ENCODE measurements at regions not wholly inside any gene's neighbourhood (a gene's known extent, or its start where the extent isn't known, plus 50 kb on each side); places are given as distances from the start of the nearest gene placed in this dataset.
A peak's percentile ranks its signal among the peaks of the same experiment; 100 is the strongest.

GRCh38 chr9:119963258-119963797 lies 594.1 kb upstream of the BRINP1 start:
- Mint-ChIP-seq H3K27me3 (peaks cover 4% of the 10 kb centered on the region), H3K4me1 (no peaks in the 10 kb centered on the region), H3K36me3 (ENCODE audit: low read depth) (no peaks in the 10 kb centered on the region), H3K9me3 (no peaks in the 10 kb centered on the region), H3K27ac (no peak overlapping the region), H3K4me3 (no peak overlapping the region)
- intact Hi-C loops (cut with micrococcal nuclease): loop anchor here (10.0 kb wide), 1 partner anchor 381 kb away; no protein-coding TSS in a partner anchor
- DNase-seq: no peak

GRCh38 chr9:119961774-119962424 lies 592.7 kb upstream of the BRINP1 start:
- intact Hi-C loops (cut with micrococcal nuclease): loop anchor here (10.0 kb wide), 1 partner anchor 383 kb away; no protein-coding TSS in a partner anchor

DNA sequence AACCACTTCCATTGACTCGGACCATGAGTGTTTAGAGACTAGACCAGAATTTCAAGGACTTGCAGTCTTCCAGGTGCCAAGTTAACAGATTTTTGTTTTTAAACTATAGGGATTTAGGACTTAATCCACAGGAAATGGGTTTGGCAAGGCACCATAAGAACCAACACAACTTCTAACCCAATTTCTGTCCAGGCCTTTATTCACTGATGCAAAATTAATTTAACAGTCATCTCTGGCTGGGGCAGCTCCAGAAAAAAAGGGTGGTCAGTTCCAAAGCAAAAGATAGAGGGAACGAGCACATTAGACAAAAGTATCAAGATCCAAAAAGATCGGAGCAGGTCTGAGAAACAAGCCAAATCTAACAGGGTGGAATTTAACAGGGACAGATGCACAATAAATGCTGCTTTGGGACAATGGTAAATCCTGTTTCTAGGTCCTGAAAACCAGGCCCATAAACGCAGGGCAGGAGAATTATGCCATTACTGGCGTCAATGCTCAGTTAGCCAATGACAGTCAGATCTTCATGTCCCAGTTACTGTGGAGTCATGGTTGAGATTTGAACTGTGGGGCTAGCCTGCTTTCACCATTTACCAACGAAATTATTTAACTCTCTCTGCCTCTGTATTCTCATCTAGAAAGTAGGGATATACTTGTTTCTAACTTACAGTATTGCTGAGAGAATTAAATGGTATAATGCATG lies 590.8 kb upstream of the BRINP1 start:
- no peaks in the 10 kb centered on the region for H3K36me3 Mint-ChIP-seq (ENCODE audit: low read depth)
- no peaks in the 10 kb centered on the region for H3K9me3 Mint-ChIP-seq
- peaks cover 4% of the 10 kb centered on the region for H3K27me3 Mint-ChIP-seq
- no peak for DNase-seq
- H3K27ac Mint-ChIP-seq: no peak overlapping the region
- intact Hi-C loops (cut with micrococcal nuclease): loop anchor here (10.0 kb wide), 1 partner anchor 385 kb away; no protein-coding TSS in a partner anchor
- H3K4me3 Mint-ChIP-seq: no peak overlapping the region
- no peaks in the 10 kb centered on the region for H3K4me1 Mint-ChIP-seq

More at GRCh38 chr9:119961774-119962424, 592.7 kb upstream of the BRINP1 start:
- Mint-ChIP-seq H3K36me3 (ENCODE audit: low read depth) (no peaks in the 10 kb centered on the region), H3K4me1 (no peaks in the 10 kb centered on the region), H3K4me3 (no peak overlapping the region), H3K27me3 (peaks cover 4% of the 10 kb centered on the region), H3K27ac (no peak overlapping the region), H3K9me3 (no peaks in the 10 kb centered on the region)
- DNase-seq: peak; percentile 64

DNA sequence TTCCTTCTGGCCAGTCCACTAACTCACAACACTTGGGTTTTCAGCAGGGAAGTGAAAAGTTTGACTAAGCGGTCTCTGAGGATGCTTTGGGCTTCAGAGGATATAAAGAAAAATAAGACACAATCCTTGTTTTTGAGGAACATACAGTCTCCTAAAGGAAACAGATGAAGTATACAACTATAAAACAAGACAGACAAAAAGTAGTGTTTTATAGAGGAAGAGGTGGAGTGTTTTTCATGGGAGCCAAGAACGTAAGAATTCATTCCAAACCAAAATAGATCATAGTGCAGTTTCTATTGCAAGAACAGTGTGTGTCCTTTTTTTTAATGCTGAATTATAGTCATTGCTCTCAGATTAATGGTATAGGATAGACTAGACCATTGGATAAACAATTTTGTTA lies 586.9 kb upstream of the BRINP1 start:
- no peaks in the 10 kb centered on the region for H3K4me1 Mint-ChIP-seq

DNA sequence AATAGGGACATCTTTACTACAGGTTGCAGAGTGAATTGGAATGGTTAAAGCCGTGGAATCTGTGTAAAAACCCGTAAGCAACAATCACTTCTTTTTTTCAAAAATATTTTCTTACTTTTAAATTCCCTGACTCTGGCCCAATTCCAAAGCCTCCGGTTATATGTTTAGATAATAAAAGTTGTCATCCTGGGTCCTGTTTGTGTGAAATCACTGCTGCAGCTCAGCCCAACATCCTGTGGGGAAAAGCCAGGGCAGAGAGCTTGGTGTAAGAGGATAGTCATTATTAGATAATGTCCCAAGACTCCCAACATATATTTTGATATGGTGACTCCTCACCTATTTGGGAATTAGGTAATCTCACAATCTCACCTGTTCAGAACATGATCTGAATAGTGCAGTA lies 586.0 kb upstream of the BRINP1 start:
- Mint-ChIP-seq H3K27ac (no peak overlapping the region), H3K27me3 (no peaks in the 10 kb centered on the region), H3K36me3 (ENCODE audit: low read depth) (no peaks in the 10 kb centered on the region), H3K4me1 (no peaks in the 10 kb centered on the region), H3K9me3 (no peaks in the 10 kb centered on the region), H3K4me3 (no peak overlapping the region)
- intact Hi-C loops (cut with micrococcal nuclease): no loop called here
- no peak for DNase-seq

More for the DNA sequence above, 586.9 kb upstream of the BRINP1 start:
- no peaks in the 10 kb centered on the region for H3K9me3 Mint-ChIP-seq
- DNase-seq: no peak
- no peak overlapping the region for H3K4me3 Mint-ChIP-seq
- no peak overlapping the region for H3K27ac Mint-ChIP-seq
- intact Hi-C loops (cut with micrococcal nuclease): no loop called here
- H3K36me3 Mint-ChIP-seq (ENCODE audit: low read depth): no peaks in the 10 kb centered on the region
- H3K27me3 Mint-ChIP-seq: no peaks in the 10 kb centered on the region

DNA sequence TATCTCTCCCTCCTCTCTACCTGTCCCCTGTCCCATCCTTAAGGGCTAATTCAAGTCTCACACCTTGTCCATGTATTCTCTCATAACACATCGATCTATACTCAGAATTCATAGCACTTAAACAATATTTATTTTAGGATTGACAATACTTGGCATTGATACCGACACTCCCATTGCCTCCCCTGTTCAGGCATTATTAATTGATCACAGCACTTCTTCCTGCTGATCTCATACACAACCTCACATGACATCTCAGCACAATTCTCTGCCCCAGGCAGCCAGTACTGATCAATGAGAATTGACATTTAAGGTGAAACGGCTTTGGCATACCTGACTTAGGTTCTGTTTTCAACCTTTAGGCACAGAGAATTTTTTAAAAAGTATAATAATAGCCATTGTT lies 582.4 kb upstream of the BRINP1 start:
- no peaks in the 10 kb centered on the region for H3K36me3 Mint-ChIP-seq (ENCODE audit: low read depth)
- peaks cover 2% of the 10 kb centered on the region for H3K27me3 Mint-ChIP-seq

GRCh38 chr9:119951090-119951489 lies 581.9 kb upstream of the BRINP1 start:
- Mint-ChIP-seq H3K9me3 (no peaks in the 10 kb centered on the region), H3K4me1 (no peaks in the 10 kb centered on the region), H3K27ac (no peak overlapping the region), H3K4me3 (no peak overlapping the region), H3K27me3 (peaks cover 2% of the 10 kb centered on the region), H3K36me3 (ENCODE audit: low read depth) (no peaks in the 10 kb centered on the region)
- intact Hi-C loops (cut with micrococcal nuclease): no loop called here
- no peak for DNase-seq

More for the DNA sequence above, 582.4 kb upstream of the BRINP1 start:
- intact Hi-C loops (cut with micrococcal nuclease): no loop called here
- Mint-ChIP-seq H3K4me1 (no peaks in the 10 kb centered on the region), H3K27ac (no peak overlapping the region), H3K9me3 (no peaks in the 10 kb centered on the region), H3K4me3 (no peak overlapping the region)
- no peak for DNase-seq

- peaks cover 2% of the 10 kb centered on the region for H3K27me3 Mint-ChIP-seq
- no peaks in the 10 kb centered on the region for H3K36me3 Mint-ChIP-seq (ENCODE audit: low read depth)
- H3K4me1 Mint-ChIP-seq: peaks cover 2% of the 10 kb centered on the region
- no peak for DNase-seq
- no peaks in the 10 kb centered on the region for H3K9me3 Mint-ChIP-seq
- H3K4me3 Mint-ChIP-seq: no peak overlapping the region
- intact Hi-C loops (cut with micrococcal nuclease): no loop called here
- H3K27ac Mint-ChIP-seq: no peak overlapping the region
These were observed 576.5 kb upstream of the BRINP1 start for GRCh38 chr9:119945686-119946085.

DNA sequence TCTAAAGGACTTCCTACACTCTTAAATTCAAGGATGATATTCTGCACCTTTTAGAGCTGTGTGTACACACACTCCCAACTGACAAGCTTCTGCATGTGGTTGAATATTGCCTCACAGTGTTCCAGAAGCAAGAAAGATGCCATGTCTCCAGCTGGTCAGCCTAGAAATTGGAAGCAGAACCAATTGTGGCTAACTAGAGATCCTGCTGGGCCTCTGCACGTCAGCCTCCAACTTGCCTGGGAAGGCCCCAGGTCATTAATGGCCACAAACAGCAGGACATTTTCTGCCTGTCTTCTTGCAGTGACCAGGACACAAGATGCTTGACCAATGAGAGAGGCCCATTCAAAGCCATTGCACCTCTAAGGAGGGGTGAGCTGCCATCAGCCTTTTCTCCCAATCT lies 571.9 kb upstream of the BRINP1 start:
- H3K4me1 Mint-ChIP-seq: peaks cover 2% of the 10 kb centered on the region

GRCh38 chr9:119938871-119939270 lies 569.6 kb upstream of the BRINP1 start:
- Mint-ChIP-seq H3K27ac (no peak overlapping the region), H3K36me3 (ENCODE audit: low read depth) (no peaks in the 10 kb centered on the region), H3K4me1 (no peaks in the 10 kb centered on the region), H3K9me3 (no peaks in the 10 kb centered on the region), H3K4me3 (no peak overlapping the region), H3K27me3 (no peaks in the 10 kb centered on the region)
- no peak for DNase-seq
- intact Hi-C loops (cut with micrococcal nuclease): no loop called here

More for the DNA sequence above, 571.9 kb upstream of the BRINP1 start:
- no peak for DNase-seq
- Mint-ChIP-seq H3K9me3 (no peaks in the 10 kb centered on the region), H3K27me3 (no peaks in the 10 kb centered on the region), H3K4me3 (no peak overlapping the region), H3K27ac (no peak overlapping the region), H3K36me3 (ENCODE audit: low read depth) (no peaks in the 10 kb centered on the region)
- intact Hi-C loops (cut with micrococcal nuclease): no loop called here

- no peak overlapping the region for H3K4me3 Mint-ChIP-seq
- no peak for DNase-seq
These were observed 565.3 kb upstream of the BRINP1 start for GRCh38 chr9:119934497-119934896.

GRCh38 chr9:119933191-119933590 lies 564.0 kb upstream of the BRINP1 start:
- H3K4me1 Mint-ChIP-seq: no peaks in the 10 kb centered on the region
- no peaks in the 10 kb centered on the region for H3K27me3 Mint-ChIP-seq
- H3K4me3 Mint-ChIP-seq: no peak overlapping the region
- no peaks in the 10 kb centered on the region for H3K36me3 Mint-ChIP-seq (ENCODE audit: low read depth)
- intact Hi-C loops (cut with micrococcal nuclease): no loop called here
- no peak overlapping the region for H3K27ac Mint-ChIP-seq
- H3K9me3 Mint-ChIP-seq: no peaks in the 10 kb centered on the region
- DNase-seq: no peak

More at GRCh38 chr9:119934497-119934896, 565.3 kb upstream of the BRINP1 start:
- Mint-ChIP-seq H3K36me3 (ENCODE audit: low read depth) (no peaks in the 10 kb centered on the region), H3K27ac (no peak overlapping the region), H3K4me1 (no peaks in the 10 kb centered on the region), H3K27me3 (no peaks in the 10 kb centered on the region), H3K9me3 (no peaks in the 10 kb centered on the region)
- intact Hi-C loops (cut with micrococcal nuclease): no loop called here

DNA sequence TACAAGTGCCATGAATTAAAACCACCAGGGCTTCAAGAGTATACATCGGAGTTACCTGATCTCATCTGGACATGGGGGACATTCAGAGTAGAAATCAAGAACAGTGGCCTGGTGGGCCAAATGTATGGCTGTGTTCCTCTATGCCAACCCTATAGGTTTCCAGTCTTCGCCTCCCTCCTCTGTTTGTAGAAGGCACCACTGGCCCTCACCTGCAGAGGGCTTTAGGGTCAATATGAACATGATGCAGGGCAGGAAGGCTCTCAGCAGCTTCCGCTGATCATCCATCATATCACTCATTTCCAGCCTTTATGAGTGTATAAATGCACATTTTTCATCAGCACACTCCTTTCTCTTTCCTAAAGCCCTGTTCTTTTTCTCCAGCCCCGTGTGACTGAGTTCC lies 555.5 kb upstream of the BRINP1 start:
- no peak overlapping the region for H3K4me3 Mint-ChIP-seq
- H3K9me3 Mint-ChIP-seq: no peaks in the 10 kb centered on the region
- no peaks in the 10 kb centered on the region for H3K27me3 Mint-ChIP-seq
- no peak overlapping the region for H3K27ac Mint-ChIP-seq
- no peak for DNase-seq
- no peaks in the 10 kb centered on the region for H3K4me1 Mint-ChIP-seq
- H3K36me3 Mint-ChIP-seq (ENCODE audit: low read depth): no peaks in the 10 kb centered on the region
- intact Hi-C loops (cut with micrococcal nuclease): no loop called here

- no peaks in the 10 kb centered on the region for H3K9me3 Mint-ChIP-seq
- H3K4me3 Mint-ChIP-seq: no peak overlapping the region
- no peak overlapping the region for H3K27ac Mint-ChIP-seq
- H3K36me3 Mint-ChIP-seq (ENCODE audit: low read depth): no peaks in the 10 kb centered on the region
- intact Hi-C loops (cut with micrococcal nuclease): no loop called here
- H3K4me1 Mint-ChIP-seq: no peaks in the 10 kb centered on the region
- DNase-seq: no peak
- H3K27me3 Mint-ChIP-seq: no peaks in the 10 kb centered on the region
These were observed 547.9 kb upstream of the BRINP1 start for GRCh38 chr9:119917175-119917574.
